HG02571 (cell line): ENCODE measurements at regions not wholly inside any gene's neighbourhood (a gene's known extent, or its start where the extent isn't known, plus 50 kb on each side); places are given as distances from the start of the nearest gene placed in this dataset.
"Not testable (repeated sequence)": the region's sequence is repeated elsewhere in the genome, so short reads cannot be mapped to it uniquely, and the experiment has no call there.

Experiments
- ATAC-seq: cut with Tn5 transposase; IDR thresholded peaks from one replicate; pipeline ENCODE4 v1.9.1; 2021; ENCODE audit warnings: mild to moderate bottlenecking, moderate library complexity; ENCODE audit not compliant: unreplicated experiment

- ATAC-seq, result no peak
These were observed 115.3 kb downstream of the LTN1 start for GRCh38 chr21:28877318-28877884.

DNA sequence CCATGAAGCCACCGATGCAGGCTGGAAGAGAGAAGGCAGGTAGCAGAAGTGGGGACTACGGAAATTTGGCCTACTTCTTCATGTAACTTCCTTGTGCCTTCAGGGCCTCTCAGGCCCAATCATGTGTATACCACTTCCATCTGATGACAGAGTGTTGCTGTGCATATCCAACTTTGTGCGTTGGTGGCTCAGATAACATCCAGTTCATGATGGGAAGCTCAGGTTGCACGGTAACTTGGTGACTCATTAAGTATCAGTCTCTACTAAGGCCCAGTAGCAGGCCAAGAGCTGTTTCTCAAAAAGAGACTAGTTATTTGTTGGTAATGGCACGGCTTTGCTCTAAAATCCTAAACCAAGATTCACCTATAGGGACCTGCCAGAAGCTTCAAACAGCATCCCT, 117.6 kb downstream of the LTN1 start:
- no peak for ATAC-seq

DNA sequence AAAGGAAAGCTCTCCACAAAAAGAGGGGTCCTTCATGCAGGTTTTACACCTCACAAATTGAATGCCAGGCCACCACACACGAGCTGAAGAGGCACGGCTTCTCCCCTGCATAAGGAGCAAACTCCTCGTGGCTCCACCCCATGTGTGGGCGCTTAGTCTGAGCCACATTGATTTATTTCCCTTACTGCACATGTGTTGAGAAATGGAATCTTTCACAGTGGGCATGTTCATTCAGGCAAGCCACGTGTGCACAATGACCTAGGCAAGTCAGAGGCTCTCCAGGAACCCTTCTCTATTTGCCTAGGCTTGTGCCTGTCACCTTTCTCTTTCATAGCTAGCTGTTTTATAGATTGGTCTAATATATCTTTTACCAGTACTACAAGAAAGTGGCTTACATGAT, 120.5 kb downstream of the LTN1 start:
- ATAC-seq, result no peak

- ATAC-seq, result no peak
These were observed 121.2 kb downstream of the LTN1 start for GRCh38 chr21:28871388-28872010.

GRCh38 chr21:28867401-28867800, 125.3 kb downstream of the LTN1 start:
- no peak for ATAC-seq

- no peak for ATAC-seq
These were observed 127.0 kb downstream of the LTN1 start for GRCh38 chr21:28865488-28866186.

DNA sequence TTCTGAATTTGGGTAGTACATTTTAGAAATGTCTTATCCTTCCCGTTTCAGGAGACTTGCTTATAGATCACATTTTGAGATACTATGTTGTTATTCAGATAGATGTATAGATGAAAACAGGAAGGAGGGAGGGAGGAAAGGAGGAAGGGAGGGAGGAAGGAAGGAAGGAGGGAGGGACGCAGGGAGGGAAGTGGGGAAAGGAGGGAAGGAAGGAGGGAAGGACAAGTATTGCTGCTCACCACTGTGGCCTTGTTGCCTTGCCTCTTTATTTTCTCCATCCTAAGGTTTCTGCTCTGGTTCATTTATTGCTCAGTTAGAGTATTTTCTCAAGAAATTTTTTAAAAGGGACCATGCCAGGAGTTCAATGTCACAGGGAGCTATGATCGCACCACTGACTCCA, 134.3 kb downstream of the LTN1 start:
- no peak for ATAC-seq

- no peak for ATAC-seq
These were observed 134.9 kb downstream of the LTN1 start for GRCh38 chr21:28857752-28858151.

DNA sequence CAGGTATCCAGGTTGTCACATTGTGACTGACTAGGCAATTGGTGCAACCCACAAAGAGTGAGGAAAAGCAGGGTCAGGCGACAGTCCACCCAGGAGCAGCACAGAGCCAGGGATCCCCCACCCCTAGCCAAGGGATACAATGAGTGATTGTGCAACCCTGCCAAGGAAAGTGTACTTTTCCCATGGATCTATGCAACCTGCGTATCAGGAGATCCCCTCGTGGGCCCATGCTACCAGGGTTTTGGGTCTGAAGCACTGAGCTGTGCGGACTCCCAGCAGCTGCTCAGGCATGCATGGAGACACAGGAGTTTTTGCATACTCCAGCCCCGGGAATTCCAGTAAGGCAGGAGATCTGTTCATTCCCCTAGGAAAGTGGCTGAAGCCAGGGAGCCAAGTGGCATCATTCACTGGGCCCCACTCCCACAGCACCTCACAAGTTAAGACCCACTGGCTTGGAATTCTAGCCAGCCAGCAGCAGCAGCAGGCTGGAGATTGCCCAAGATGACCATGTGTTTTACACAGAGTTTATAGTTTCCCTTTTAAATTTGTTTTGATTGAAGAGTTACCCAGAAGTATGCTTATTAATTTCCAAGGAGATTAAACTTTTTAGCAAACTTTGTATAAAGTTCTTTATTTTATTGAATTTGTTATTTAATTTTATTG, 136.0 kb downstream of the LTN1 start:
- no peak for ATAC-seq

DNA sequence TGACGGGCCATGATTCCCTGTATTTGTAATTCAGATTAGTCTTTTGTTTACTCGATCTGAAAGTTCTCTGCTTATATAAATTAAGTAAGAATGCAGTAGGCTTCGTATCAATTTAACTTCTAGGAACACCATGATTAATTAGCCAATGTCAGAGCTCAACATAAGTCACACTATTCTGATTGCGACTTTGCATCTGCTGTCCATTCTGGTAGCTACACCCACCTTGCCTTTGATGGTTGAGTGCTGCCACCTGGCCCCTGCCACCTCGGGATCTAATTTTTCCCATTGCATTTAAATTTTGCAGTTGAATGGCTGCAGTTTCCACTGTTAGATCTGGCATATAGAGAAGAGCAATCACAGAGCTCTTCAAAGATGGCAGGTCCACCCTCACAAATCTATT, 140.0 kb downstream of the LTN1 start:
- ATAC-seq, result no peak

DNA sequence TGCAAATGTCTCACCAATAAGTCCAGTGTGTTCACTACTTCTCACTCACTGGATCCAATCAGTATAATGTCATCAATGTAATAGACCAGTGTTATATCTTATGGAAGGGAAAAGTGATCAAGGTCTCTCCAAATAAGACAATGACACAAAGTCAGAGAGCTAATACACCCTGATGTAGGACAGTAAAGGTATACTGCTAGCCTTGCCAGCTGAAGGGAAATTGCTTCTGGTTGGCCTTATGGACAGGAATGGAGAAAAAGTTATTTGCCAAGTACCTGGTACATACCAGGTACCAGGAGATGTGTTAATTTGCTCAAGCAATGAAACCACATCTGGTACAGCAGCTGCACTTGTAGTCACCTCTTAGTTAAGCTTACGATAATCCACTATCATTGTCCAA, 141.0 kb downstream of the LTN1 start:
- no peak for ATAC-seq

DNA sequence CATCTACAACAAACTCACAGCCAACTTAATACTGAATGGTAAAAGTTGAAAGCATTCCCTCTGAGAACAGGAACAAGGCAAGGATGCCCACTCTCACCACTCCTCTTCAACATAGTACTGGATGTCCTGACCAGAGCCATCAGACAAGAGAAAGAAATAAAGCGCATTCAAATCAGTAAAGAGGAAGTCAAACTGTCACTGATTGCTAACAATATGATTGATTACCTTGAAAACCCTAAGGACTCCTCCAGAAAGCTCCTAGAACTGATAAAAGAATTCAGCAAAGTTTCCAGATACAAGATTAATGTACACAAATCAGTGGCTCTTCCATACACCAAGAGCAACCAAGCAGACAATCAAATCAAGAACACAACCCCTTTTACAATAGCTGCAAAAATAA, 153.4 kb downstream of the LTN1 start:
- ATAC-seq, result not testable (repeated sequence)

DNA sequence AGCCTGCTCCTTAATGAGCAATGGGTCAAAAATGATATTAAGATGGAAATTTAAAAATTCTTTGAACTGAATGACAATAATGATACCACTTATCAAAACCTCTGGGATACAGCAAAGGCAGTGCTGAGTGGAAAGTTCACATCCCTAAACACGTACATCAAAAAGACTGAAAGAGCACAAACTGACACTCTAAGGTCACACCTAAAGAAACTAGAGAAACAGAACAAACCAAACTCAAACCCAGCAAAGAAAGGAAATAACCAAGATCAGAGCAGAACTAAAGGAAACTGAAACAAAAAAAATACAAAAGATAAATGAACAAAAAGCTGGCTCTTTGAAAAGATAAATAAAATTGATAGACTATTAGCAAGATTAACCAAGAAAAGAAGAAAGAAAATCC, 155.3 kb downstream of the LTN1 start:
- not testable (repeated sequence) for ATAC-seq

- not testable (repeated sequence) for ATAC-seq
These were observed 156.1 kb downstream of the LTN1 start for GRCh38 chr21:28836588-28836987.

- ATAC-seq, result no peak
These were observed 158.1 kb downstream of the LTN1 start for GRCh38 chr21:28834335-28835238.

GRCh38 chr21:28833609-28834008, 159.1 kb downstream of the LTN1 start:
- ATAC-seq, result no peak

DNA sequence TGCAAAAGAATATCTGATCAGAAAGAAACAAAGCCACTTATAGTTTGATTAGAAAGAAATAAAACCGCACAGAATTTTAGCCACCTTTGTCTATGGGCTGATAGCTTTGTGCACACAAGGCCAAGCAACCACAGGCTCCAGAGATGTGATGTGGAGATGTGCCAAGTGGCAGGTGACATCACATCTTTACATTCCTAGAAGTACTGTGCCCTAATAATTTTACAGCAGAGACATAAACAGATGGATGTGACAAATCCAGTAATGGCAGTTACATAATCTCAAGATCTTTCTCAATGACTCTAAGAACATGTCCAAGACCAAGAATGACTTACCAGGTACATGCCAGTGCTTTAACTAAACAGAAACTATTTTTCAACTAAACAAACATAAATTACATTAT, 159.5 kb downstream of the LTN1 start:
- no peak for ATAC-seq

GRCh38 chr21:28832715-28833061, 160.0 kb downstream of the LTN1 start:
- ATAC-seq, result no peak

DNA sequence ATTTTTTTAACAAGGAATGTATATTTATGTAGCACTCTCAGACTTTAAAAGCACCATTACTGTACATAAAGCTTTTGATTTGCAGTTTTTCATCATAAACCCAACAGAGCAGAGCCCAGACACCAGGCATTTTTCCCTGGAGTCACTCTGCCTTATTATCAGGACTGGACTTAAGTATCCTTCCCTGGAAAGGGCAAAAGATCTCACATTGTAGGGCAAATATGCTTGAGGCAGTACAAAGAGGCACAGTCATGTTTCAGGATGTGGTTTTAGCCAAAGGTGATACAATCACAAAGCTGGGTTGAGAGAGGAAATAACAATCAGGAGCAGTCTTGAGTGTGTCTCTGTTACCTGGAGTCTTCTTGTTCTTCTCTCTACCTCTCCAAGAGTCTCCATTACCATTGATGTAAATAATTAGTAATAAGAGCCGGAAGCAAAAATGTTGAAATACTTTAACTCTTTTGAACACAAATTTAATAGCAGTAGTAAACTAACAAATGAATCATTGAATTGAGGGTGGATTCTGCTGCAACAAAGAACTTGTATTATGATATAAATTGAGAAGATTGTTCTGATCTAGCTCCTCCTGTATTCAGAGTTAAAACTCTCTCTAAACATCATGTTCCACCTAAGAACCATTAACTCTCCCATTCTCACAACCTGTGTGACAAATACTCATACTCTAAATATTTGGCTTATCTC, 160.5 kb downstream of the LTN1 start:
- ATAC-seq, result no peak

- no peak for ATAC-seq
These were observed 163.7 kb downstream of the LTN1 start for GRCh38 chr21:28828981-28829380.
